ENCODE measurements at regions not wholly inside any gene's neighbourhood (a gene's known extent, or its start where the extent isn't known, plus 50 kb on each side); places are given as distances from the start of the nearest gene placed in this dataset.
A peak's percentile ranks its signal among the peaks of the same experiment; 100 is the strongest.

DNA sequence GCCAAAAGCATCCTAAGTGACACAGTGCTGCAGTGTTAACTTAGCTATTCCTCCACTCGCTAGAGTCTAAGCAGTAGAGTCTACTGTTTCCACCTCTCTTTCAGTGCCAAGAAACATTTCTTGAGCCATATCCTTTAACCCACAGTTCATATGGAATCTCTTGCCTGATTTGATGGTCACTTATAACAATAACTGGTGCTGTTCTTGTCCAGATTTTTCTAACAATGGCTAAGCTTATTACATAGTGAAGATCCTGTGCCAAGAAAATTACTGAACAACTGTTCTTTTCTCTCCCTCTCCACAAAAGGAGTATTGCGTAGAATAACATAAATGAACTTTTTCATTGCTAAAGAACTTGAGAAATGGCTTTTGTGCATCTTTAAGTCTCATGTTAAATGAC, 121.3 kb downstream of the CDC7 start:
- no peak for DNase-seq
- TF ChIP-seq, protein P1, sequence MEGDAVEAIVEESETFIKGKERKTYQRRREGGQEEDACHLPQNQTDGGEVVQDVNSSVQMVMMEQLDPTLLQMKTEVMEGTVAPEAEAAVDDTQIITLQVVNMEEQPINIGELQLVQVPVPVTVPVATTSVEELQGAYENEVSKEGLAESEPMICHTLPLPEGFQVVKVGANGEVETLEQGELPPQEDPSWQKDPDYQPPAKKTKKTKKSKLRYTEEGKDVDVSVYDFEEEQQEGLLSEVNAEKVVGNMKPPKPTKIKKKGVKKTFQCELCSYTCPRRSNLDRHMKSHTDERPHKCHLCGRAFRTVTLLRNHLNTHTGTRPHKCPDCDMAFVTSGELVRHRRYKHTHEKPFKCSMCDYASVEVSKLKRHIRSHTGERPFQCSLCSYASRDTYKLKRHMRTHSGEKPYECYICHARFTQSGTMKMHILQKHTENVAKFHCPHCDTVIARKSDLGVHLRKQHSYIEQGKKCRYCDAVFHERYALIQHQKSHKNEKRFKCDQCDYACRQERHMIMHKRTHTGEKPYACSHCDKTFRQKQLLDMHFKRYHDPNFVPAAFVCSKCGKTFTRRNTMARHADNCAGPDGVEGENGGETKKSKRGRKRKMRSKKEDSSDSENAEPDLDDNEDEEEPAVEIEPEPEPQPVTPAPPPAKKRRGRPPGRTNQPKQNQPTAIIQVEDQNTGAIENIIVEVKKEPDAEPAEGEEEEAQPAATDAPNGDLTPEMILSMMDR (IDR thresholded peaks at IDR 0.05; ENCODE audit: borderline replicate concordance): no peak
- Histone ChIP-seq H3K9me3 (replicated peaks) (no peaks in the 10 kb centered on the region), H3K27ac (replicated peaks) (no peak overlapping the region), H3K4me3 (no peak overlapping the region), H3K36me3 (no peaks in the 10 kb centered on the region), H3K27me3 (ENCODE audit: low read depth) (no peaks in the 10 kb centered on the region), H3K4me1 (peaks cover 21% of the 10 kb centered on the region)
- intact Hi-C loops (cut with micrococcal nuclease): no loop called here

DNA sequence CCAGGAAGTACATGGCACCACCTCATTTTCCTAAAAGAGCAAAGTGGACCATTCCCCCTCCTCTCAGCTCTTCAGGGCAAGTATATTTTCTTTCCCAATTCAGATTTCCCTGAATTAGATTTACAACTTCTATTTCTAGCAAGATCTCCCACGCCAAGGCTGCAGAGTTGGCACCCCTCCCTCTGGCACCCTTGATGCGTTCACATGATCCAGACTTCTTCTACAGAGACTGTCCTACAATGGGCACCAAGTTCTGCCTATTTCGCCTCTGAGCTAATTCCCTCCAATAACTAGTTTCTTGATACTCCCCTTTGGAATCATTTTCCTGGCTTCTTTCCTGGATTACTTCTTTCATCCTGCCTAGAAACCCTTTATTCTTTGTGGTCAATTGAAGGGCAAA, 122.0 kb downstream of the CDC7 start:
- no peaks in the 10 kb centered on the region for H3K9me3 ChIP-seq (replicated peaks)
- TF ChIP-seq, protein P1 (IDR thresholded peaks at IDR 0.05; ENCODE audit: borderline replicate concordance): no peak
- no peak overlapping the region for H3K27ac ChIP-seq (replicated peaks)
- no peaks in the 10 kb centered on the region for H3K36me3 ChIP-seq
- DNase-seq: peak; percentile 33
- H3K4me3 ChIP-seq: no peak overlapping the region
- H3K27me3 ChIP-seq (ENCODE audit: low read depth): no peaks in the 10 kb centered on the region
- intact Hi-C loops (cut with micrococcal nuclease): no loop called here
- peaks cover 15% of the 10 kb centered on the region for H3K4me1 ChIP-seq

DNA sequence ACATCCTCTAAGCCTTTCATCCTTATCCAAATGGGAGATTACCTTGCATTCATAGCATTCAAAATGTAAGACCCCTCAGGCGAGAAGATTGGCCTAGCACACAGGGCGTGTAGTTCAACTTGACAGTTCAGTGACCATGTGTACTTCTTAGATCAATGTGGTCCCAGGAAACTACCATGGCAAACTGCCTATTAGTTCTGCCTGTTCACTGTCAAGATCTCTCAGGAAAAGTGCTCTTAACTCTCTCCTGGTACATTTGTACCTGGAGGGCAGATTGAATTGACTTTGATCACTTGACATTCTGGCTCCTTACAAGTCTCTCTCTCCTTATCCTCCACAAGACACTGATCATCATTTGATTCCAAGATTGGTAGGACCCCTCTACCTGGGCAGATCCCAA, 122.4 kb downstream of the CDC7 start:
- intact Hi-C loops (cut with micrococcal nuclease): no loop called here
- Histone ChIP-seq H3K4me1 (peaks cover 11% of the 10 kb centered on the region), H3K27ac (replicated peaks) (no peak overlapping the region)

DNA sequence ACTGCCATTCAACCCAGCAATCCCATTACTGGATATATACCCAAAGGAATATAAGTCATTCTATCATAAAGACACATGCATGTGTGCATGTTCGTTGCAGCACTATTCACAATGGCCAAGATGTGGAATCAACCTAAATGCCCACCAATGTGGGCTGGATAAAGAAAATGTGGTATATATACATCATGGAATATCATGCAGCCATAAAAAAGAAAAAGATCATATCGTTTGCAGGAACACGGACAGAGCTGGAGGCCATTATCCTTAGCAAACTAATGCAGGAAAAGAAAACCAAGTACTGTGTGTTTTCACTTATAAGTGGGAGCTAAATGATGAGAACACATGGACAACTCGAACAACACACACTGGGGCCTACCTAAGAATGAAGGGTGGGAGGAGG, 123.7 kb downstream of the CDC7 start:
- Histone ChIP-seq H3K27ac (replicated peaks) (no peak overlapping the region), H3K36me3 (no peaks in the 10 kb centered on the region), H3K27me3 (ENCODE audit: low read depth) (no peaks in the 10 kb centered on the region), H3K4me1 (peaks cover 8% of the 10 kb centered on the region), H3K9me3 (replicated peaks) (no peaks in the 10 kb centered on the region), H3K4me3 (no peak overlapping the region)
- intact Hi-C loops (cut with micrococcal nuclease): no loop called here
- TF ChIP-seq, protein P1 (IDR thresholded peaks at IDR 0.05; ENCODE audit: borderline replicate concordance): no peak
- no peak for DNase-seq

More for the DNA sequence above, 122.4 kb downstream of the CDC7 start:
- Histone ChIP-seq H3K9me3 (replicated peaks) (no peaks in the 10 kb centered on the region), H3K27me3 (ENCODE audit: low read depth) (no peaks in the 10 kb centered on the region), H3K36me3 (no peaks in the 10 kb centered on the region), H3K4me3 (no peak overlapping the region)
- TF ChIP-seq, protein P1 (IDR thresholded peaks at IDR 0.05; ENCODE audit: borderline replicate concordance): no peak
- DNase-seq: no peak
